ENCODE measurements at regions not wholly inside any gene's neighbourhood (a gene's known extent, or its start where the extent isn't known, plus 50 kb on each side); places are given as distances from the start of the nearest gene placed in this dataset.

GRCh38 chr3:137282871-137283270, 325.1 kb downstream of the IL20RB start:
- TF ChIP-seq POLR2AphosphoS5 (IDR thresholded peaks at IDR 0.05; ENCODE audit: low read depth, low read length) (no peak), TAF1 (IDR thresholded peaks at IDR 0.05; ENCODE audit: low read depth, low read length) (no peak), POLR2A (IDR thresholded peaks at IDR 0.05; ENCODE audit: low read depth, low read length) (no peak), SPI1 (IDR thresholded peaks at IDR 0.05; ENCODE audit: low read depth, low read length) (no peak), PAX5 (IDR thresholded peaks at IDR 0.05; ENCODE audit: insufficient read depth, low read length, severe bottlenecking) (no peak)
